Fibroblast of the aortic adventitia (primary cell): ENCODE measurements at regions not wholly inside any gene's neighbourhood (a gene's known extent, or its start where the extent isn't known, plus 50 kb on each side); places are given as distances from the start of the nearest gene placed in this dataset.

Experiments
- DNase-seq: peaks from one replicate; pipeline ENCODE4 v3.0.0-alpha.2; 2010; ENCODE audit warnings: low read depth
- H3K4me3 ChIP-seq: 2 replicates; pipeline ENCODE4 v1.5.1; 2011; ENCODE audit warnings: low read depth, mild to moderate bottlenecking, control low read depth, low read length, moderate library complexity
- CTCF ChIP-seq: IDR thresholded peaks from 2 replicates; pipeline ENCODE4 v1.5.1; 2011; ENCODE audit warnings: mild to moderate bottlenecking, low read length, control low read depth, inconsistent platforms; ENCODE audit not compliant: insufficient read depth

- DNase-seq, result no peak
- TF ChIP-seq CTCF, result no peak
- H3K4me3 ChIP-seq, result no peak overlapping the region
Observed at GRCh38 chr5:3904584-3904983, 309.0 kb downstream of the IRX1 start.

DNA sequence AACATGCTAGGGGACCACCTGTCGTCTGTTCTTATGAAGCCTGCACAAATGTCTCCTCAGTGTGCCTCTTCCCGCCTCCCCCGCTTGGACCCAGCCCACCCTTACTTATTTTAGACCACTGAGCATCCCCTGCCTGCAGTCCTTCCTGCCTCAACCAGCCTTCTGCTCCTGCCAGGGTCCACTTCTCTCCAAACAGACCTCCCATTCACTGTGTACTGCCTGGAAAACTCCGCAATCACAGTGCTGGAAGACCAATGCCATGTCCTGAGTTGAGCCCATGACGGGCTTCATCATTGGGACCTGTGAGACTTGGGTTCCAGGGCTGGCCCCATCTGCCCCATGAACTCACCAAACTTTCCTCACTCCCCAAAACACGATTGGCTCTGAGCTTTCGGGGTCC lies 309.4 kb downstream of the IRX1 start:
- no peak overlapping the region for H3K4me3 ChIP-seq
- no peak for TF ChIP-seq CTCF
- DNase-seq, result no peak

- H3K4me3 ChIP-seq, result no peak overlapping the region
- DNase-seq, result no peak
- no peak for TF ChIP-seq CTCF
Observed at GRCh38 chr5:3905521-3905920, 309.9 kb downstream of the IRX1 start.

DNA sequence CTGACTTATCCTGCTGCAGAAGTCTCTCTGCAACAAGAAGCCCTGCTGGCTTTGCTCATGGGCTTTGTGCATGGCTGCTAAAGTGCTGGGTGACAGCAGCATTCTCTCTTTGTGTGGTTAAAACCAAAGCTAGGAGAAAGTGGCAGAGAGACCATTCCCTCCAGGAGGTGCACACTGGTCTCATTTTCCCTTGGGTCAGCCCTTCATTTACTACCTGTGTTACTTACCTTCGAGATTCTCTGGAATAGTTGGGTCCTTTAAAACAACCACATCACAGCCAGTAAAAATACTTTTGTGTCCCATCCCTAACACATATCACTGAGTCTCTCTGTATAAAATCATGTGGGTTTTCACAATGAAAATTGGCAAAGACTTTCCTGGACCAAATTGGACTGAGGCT lies 315.5 kb downstream of the IRX1 start:
- DNase-seq, result no peak
- TF ChIP-seq CTCF, result no peak
- H3K4me3 ChIP-seq, result no peak overlapping the region

- no peak overlapping the region for H3K4me3 ChIP-seq
- no peak for TF ChIP-seq CTCF
- no peak for DNase-seq
Observed at GRCh38 chr5:3911773-3912172, 316.1 kb downstream of the IRX1 start.

- DNase-seq, result no peak
- no peak for TF ChIP-seq CTCF
- no peak overlapping the region for H3K4me3 ChIP-seq
Observed at GRCh38 chr5:3912790-3913189, 317.2 kb downstream of the IRX1 start.

DNA sequence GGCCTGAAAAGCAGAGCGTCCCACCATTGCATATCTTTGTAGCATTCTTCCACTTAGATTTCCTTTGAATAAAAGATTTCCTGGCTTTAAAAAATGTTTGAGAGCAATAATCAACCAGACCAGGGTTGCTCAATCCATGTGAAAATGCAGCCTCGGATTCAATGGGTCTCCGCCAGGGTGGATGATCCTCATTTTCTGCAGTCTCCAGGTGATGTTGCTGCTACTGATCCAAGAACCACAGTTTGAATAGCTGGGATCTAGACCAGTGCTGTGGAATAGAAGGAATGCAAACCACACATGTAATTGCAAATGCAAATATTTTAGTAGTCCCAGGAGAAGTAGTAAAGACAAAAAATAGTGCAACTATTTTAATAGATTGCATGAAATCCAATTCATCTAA lies 317.6 kb downstream of the IRX1 start:
- no peak overlapping the region for H3K4me3 ChIP-seq
- no peak for TF ChIP-seq CTCF
- DNase-seq, result no peak
